GM21390 (cell line): ENCODE measurements at regions not wholly inside any gene's neighbourhood (a gene's known extent, or its start where the extent isn't known, plus 50 kb on each side); places are given as distances from the start of the nearest gene placed in this dataset.
A peak's percentile ranks its signal among the peaks of the same experiment; 100 is the strongest.
"Not testable (repeated sequence)": the region's sequence is repeated elsewhere in the genome, so short reads cannot be mapped to it uniquely, and the experiment has no call there.

Experiments
- ATAC-seq: cut with Tn5 transposase; IDR thresholded peaks from one replicate; pipeline ENCODE4 v1.9.1; 2021; ENCODE audit not compliant: unreplicated experiment

GRCh38 chr13:44300895-44301638 lies 72.6 kb upstream of the SERP2 start:
- peak; percentile 72 for ATAC-seq

- ATAC-seq = no peak
These were observed 72.0 kb upstream of the SERP2 start for GRCh38 chr13:44301639-44302015.

- no peak for ATAC-seq
These were observed 71.4 kb upstream of the SERP2 start for GRCh38 chr13:44302233-44302632.

- no peak for ATAC-seq
These were observed 70.6 kb upstream of the SERP2 start for GRCh38 chr13:44302940-44303575.

- no peak for ATAC-seq
These were observed 69.8 kb upstream of the SERP2 start for GRCh38 chr13:44303681-44304432.

GRCh38 chr13:44304433-44304725 lies 69.2 kb upstream of the SERP2 start:
- ATAC-seq = no peak

GRCh38 chr13:44305286-44305685 lies 68.3 kb upstream of the SERP2 start:
- ATAC-seq = no peak

- no peak for ATAC-seq
These were observed 67.7 kb upstream of the SERP2 start for GRCh38 chr13:44305917-44306370.

- ATAC-seq = no peak
These were observed 67.0 kb upstream of the SERP2 start for GRCh38 chr13:44306371-44307192.

GRCh38 chr13:44307255-44307654 lies 66.4 kb upstream of the SERP2 start:
- ATAC-seq = no peak

GRCh38 chr13:44307844-44308243 lies 65.8 kb upstream of the SERP2 start:
- ATAC-seq = no peak

- no peak for ATAC-seq
These were observed 65.3 kb upstream of the SERP2 start for GRCh38 chr13:44308352-44308751.

GRCh38 chr13:44309794-44310757 lies 63.5 kb upstream of the SERP2 start:
- ATAC-seq = no peak

- ATAC-seq = no peak
These were observed 62.4 kb upstream of the SERP2 start for GRCh38 chr13:44311011-44311780.

- no peak for ATAC-seq
These were observed 61.5 kb upstream of the SERP2 start for GRCh38 chr13:44312131-44312530.

GRCh38 chr13:44312834-44313551 lies 60.6 kb upstream of the SERP2 start:
- no peak for ATAC-seq

- ATAC-seq = no peak
These were observed 60.0 kb upstream of the SERP2 start for GRCh38 chr13:44313674-44314073.

GRCh38 chr13:44314160-44314559 lies 59.5 kb upstream of the SERP2 start:
- not testable (repeated sequence) for ATAC-seq

GRCh38 chr13:44317752-44318151 lies 55.9 kb upstream of the SERP2 start:
- ATAC-seq = no peak
